ENCODE measurements at regions not wholly inside any gene's neighbourhood (a gene's known extent, or its start where the extent isn't known, plus 50 kb on each side); places are given as distances from the start of the nearest gene placed in this dataset.
"Not testable (repeated sequence)": the region's sequence is repeated elsewhere in the genome, so short reads cannot be mapped to it uniquely, and the experiment has no call there.

DNA sequence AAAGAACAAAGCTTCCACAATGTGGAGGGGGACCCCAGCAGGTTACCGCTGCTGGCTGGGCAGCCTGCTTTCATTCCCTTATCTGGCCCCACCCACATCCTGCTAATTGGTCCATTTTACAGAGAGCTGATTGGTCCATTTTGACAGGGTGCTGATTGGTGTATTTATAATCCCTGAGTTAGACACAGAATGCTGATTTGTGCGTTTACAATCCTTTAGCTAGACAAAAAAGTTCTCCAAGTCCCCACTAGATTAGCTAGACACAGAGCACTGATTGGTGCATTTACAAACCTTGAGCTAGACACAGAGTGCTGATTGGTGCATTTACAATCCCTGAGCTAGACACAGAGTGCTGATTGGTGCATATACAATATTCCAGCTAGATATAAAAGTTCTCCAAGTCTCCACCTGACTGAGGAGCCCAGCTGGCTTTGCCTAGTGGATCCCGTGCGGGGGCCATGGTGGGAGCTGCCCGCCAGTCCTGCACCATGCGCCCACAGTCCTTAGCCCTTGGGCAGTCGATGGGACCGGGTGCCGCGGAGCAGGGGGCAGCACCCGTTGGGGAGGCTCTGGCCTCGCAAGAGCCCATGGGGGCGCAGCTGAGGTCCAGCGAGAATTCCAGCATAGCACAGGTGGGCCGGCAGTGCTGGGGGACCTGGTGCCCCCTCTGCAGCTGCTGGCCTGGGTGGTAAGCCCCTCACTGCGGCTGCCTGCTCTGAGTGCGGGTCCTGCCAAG, 88.8 kb upstream of the MYLIP start:
- not testable (repeated sequence) for DNase-seq

DNA sequence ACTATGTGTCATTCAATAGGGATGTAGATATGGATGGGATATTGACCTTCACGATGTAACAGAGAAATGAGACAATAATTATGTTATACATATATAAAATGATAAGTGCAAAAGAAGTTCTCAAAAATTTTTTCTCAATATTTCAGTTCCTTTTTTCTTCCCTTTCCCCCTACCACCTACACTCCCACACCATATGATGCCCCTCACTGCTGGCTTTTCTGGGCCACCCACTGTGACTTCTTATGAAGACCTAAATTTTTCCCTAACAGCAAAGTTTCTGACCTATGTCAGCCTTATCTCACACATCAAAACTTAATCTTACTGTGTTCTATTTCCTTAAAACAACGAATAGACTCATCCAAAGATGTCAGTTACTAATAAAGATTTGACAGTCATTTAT, 89.9 kb upstream of the MYLIP start:
- DNase-seq, result no peak

GRCh38 chr6:16035488-16036080, 93.3 kb upstream of the MYLIP start:
- no peak for DNase-seq

- no peak for DNase-seq
These were observed 95.7 kb upstream of the MYLIP start for GRCh38 chr6:16033214-16033613.

DNA sequence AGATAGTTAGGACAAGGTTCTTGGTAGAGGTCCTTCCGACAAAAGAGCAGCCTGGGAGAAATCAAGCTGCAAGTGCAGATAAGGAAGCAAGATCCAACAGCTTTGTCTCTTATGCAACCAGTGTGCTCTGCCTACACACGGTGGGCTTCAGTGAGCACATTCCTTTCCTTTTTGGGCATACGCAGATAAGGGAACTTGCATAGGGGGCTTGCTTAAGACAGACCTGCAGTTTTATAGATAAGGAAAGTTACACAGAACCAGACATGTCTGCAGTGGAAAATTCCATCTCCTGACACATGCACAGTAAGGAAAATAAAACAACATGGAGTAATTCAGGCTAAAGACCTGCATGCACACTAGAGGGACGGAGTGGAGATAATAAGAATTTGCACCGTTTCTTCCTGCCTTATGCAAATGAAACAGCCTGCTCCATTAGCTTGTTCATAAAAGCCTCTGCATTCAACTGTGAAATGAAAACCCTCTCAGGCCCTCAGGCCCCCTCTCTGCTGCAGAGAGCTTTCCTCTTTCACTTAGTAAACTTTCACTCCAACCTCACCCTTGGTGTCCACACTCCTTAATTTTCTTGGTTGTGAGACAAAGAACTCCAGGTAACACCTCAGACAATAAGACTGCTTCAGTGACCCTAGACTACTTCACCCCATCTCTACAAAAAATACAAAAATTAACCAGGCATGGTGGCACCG, 97.5 kb upstream of the MYLIP start:
- no peak for DNase-seq

GRCh38 chr6:16028966-16029365, 99.9 kb upstream of the MYLIP start:
- DNase-seq, result no peak

GRCh38 chr6:16020259-16020658, 108.6 kb upstream of the MYLIP start:
- no peak for DNase-seq

DNA sequence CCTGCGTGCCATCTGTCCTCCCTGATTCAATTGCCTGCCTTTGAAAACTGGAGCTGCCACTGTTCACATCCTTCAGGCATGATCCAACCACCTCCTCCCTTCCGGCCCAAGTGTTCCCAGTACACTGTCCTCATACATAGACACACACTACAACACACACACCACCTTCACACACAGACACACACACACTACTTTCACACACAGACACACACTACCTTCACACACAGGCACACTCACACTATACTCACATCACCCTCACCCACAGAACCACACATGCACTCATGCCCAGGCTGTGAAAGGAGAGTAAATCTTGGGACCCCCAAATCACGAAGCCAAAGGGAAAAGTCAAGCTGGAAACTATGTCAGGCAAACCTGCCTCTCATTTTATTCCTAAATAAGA, 109.4 kb upstream of the MYLIP start:
- DNase-seq, result no peak

DNA sequence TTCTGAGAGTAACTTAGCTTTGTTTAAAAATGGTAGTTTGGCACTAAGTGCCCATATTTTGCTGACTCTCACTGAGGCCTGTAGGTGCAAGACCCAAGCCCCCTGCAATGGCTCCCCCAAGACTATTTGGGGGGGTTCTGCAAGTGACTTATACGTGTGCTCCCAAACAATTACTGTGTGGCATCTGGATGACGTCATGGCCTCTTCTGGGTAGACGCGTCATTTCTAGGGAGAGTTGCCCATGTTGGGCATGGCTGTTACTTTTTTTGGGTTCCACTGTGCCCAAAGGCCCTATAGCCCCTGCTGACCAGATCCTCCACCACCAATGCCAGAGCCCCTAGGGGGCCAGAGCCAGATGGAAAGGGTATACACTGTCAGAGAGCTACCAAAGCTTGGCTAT, 110.3 kb upstream of the MYLIP start:
- no peak for DNase-seq

DNA sequence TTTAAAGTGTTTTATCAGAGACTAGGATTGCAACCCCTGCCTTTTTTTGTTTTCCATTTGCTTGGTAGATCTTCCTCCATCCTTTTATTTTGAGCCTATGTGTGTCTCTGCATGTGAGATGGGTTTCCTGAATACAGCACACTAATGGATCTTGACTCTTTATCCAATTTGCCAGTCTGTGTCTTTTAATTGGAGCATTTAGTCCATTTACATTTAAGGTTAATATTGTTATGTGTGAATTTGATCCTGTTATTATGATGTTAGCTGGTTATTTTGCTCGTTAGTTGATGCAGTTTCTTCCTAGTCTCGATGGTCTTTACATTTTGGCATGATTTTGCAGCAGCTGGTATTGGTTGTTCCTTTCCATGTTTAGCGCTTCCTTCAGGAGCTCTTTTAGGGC, 114.6 kb upstream of the MYLIP start:
- DNase-seq, result not testable (repeated sequence)

DNA sequence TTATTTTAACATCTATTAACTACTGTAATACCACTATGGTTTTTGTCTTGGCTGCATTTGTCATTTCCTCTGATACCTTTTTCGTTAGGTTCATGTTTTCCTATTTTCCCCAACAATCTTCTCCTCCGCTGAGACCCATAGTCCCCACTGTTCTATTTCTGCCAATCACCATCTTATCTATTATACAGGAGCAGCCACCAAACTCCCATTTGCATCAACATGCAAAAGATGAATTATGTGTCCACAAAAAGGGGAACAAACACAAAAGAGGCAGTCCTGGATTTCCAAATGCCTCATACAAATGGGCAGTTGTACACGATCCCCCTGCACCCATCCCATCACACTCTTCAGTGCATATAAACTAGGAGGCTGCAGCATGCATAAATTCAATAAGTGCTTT, 121.7 kb upstream of the MYLIP start:
- DNase-seq, result no peak

DNA sequence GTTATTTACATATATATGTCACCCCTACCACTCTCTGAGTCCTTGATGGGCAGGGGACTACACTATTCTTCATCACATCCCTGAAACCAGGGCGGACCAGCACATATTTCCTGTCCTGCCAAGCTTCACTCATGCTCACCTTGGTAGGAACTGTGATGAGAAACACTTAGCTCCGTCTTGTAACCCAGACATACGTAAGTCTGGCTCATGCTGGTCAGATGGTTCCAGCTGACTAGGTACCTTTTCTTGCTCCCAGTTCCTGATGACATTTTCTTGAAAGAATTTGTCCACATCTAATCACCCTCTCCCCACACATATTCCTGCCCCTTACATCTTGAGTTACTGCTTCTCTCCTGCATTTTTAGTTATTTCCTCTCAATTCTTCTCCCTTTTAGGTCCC, 122.2 kb upstream of the MYLIP start:
- no peak for DNase-seq

DNA sequence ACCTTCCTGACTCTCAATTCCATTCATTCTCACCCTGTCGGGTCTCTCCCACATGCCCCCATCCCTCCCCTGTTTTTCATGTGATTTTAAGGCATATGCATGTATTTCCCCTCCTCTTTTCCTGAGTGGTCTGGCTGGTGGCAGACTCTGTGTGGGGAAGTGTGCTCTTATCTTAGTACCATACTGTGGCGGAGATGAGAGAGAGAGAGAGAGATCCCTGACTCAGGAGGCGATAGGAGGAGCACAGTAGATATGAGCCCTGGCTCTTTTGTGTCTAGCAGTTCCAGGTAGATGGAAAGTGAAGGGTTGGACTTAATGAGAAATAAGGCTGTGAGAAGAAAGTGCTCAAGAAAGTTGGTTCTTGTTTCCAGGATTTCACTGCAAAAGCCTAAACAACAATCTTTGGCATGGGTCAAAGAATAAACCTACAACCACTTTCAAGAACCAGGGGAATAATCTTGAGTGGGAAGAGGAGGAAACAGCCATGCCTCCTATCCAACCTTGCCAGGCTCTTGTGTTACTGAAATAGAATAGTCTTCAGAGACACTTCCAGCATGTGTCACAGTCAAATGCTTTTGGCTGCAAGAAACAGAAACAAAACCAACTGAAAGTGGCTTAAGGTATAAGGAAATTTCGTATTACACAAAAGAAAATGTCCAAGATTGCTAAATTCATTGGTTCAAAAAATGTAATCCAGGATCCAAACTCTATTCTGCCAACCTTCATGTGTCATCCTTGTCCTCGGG, 123.8 kb upstream of the MYLIP start:
- no peak for DNase-seq

DNA sequence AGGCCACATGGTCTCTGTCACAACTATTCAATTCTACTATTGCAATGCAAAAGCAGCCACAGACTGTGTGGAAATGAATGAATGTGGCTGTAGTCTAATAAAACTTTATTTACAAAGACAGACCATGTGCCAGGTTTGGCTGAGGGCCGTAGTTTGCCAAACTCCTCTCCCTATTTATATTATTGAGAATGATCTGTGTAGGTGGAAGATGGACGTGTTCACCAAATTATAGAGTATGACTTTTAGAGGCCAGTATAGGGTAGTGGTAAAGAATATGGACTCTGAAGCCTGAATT, 125.7 kb upstream of the MYLIP start:
- DNase-seq, result no peak

GRCh38 chr6:16002332-16003196, 126.3 kb upstream of the MYLIP start:
- no peak for DNase-seq

- DNase-seq, result no peak
These were observed 127.7 kb upstream of the MYLIP start for GRCh38 chr6:16001158-16001557.

DNA sequence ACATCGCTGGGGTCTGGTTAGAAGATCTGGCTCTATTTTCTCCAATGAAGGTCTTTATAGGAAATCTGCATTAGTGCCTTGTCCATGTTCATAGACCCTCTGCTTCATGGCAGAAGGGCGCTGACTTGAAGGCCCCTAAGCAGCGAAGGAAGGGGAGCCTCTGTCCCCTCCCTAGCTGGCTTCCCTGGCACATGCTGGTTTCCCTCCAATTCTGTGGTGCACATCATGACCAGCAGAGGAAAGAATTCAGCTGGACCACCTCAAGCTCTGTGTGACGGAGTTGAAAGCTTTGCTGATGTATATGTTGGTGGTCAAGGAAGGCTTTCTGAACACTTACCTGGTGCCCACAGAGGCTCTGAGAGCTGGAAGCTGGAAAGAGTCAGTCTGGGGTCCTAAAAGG, 129.7 kb upstream of the MYLIP start:
- no peak for DNase-seq

- no peak for DNase-seq
These were observed 131.1 kb upstream of the MYLIP start for GRCh38 chr6:15997586-15998388.

DNA sequence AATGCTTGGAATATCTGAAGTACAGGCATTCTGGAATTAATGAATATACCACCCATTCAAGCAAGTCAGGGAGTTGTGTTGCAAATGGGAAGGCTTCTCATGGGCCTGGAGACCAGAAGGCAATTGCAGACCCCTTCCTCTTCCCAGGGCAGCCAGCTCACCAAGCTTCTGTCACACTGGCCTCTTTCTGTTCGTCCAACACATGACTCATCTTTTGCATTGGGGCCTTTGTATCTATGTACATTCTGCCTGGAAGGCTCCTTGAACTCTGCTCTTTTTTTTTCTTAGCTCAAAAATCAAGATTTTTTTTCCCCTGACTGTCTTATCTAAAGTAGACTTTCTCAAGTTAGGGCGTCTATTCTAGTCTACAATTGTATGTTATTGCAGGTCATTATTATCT, 132.9 kb upstream of the MYLIP start:
- DNase-seq, result no peak

GRCh38 chr6:15995493-15995892, 133.4 kb upstream of the MYLIP start:
- no peak for DNase-seq

DNA sequence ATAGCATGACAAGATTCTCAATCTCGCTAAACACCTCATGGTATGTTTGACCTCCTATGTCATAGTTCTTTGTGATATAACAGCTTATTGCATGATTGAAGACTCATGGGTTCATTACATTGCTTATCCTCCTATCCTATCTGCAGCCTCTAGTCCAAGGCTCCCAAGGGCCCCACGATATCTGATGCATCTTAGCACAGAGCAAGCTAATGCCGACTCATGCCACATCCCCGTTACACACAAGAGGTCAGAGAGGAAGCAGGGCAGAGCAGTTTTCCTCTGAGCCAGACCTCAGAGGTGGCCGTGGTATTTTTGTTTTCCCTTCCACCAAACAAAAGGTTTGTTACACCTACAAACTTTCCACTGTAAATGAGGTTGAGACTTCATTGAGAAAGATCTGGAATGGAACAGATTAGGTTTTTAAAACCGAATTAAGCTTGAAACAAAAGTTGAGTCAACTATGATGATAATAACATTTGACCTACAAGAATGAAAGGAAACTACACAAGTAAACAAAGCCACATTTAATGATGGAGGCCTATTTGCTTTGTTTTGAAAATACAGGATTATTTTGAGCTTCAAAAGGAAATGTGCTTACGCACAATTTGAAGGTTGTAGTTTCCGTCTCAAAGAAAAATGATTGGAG, 133.9 kb upstream of the MYLIP start:
- DNase-seq, result no peak

Measured in NCI-H510A (cell line).